GM23338 (cell line): ENCODE measurements at regions not wholly inside any gene's neighbourhood (a gene's known extent, or its start where the extent isn't known, plus 50 kb on each side); places are given as distances from the start of the nearest gene placed in this dataset.

Source experiments
- CREB1 ChIP-seq: fragments of 250-450 bp; sonication (Bioruptor Pico); IDR thresholded peaks from 2 replicates; pipeline ENCODE4 v1.5.0; 2020; ENCODE audit warnings: low read depth, mild to moderate bottlenecking, moderate library complexity
- CTCF ChIP-seq, 2 experiments: fragments of 200-600 bp in 1 of 2; sonication (generic) in 1 of 2; conservative IDR thresholded peaks; 2 replicates each; pipeline versions ENCODE4 v1.5.1 to v1.6.1; 2016 to 2017; ENCODE audit warnings: antibody characterized with exemption in 2 of 2, low read depth in 2 of 2, mild to moderate bottlenecking in 2 of 2, moderate library complexity in 1 of 2
- ETS1 ChIP-seq: IDR thresholded peaks from 2 replicates; pipeline ENCODE4 v1.6.1; 2016; ENCODE audit warnings: antibody characterized with exemption
- EZH2 ChIP-seq: fragments of 200-600 bp; sonication (generic); IDR thresholded peaks from one replicate; pipeline ENCODE4 v1.8.0; 2017; ENCODE audit warnings: antibody characterized with exemption, mild to moderate bottlenecking, low read depth; ENCODE audit not compliant: unreplicated experiment
- EZH2phosphoT487 ChIP-seq: fragments of 200-600 bp; sonication (generic); IDR thresholded peaks from one replicate; pipeline ENCODE4 v1.8.1; 2018; ENCODE audit warnings: antibody characterized with exemption; ENCODE audit not compliant: unreplicated experiment
- JUNB ChIP-seq: IDR thresholded peaks from one replicate; pipeline ENCODE4 v1.6.1; 2016; ENCODE audit warnings: antibody characterized with exemption; ENCODE audit not compliant: unreplicated experiment
- NANOG ChIP-seq: IDR thresholded peaks from 2 replicates; pipeline ENCODE4 v1.6.1; 2016; ENCODE audit warnings: antibody characterized with exemption, borderline replicate concordance
- POLR2AphosphoS5 ChIP-seq: IDR thresholded peaks from 2 replicates; pipeline ENCODE4 v1.6.1; 2016; ENCODE audit warnings: antibody characterized with exemption, low read depth
- REST ChIP-seq: IDR thresholded peaks from one replicate; pipeline ENCODE4 v1.6.1; 2018; ENCODE audit warnings: antibody characterized with exemption; ENCODE audit not compliant: unreplicated experiment
- STAT1 ChIP-seq: IDR thresholded peaks from one replicate; pipeline ENCODE4 v1.6.1; 2016; ENCODE audit warnings: antibody characterized with exemption; ENCODE audit not compliant: unreplicated experiment
- ZNF114 ChIP-seq: fragments of 250-450 bp; sonication (Bioruptor Pico); IDR thresholded peaks from 2 replicates; pipeline ENCODE4 v1.5.0; 2020; ENCODE audit warnings: mild to moderate bottlenecking, moderate library complexity
- ZNF331 ChIP-seq: fragments of 250-450 bp; sonication (Bioruptor Pico); IDR thresholded peaks from 2 replicates; pipeline ENCODE4 v1.5.0; 2020; ENCODE audit warnings: low read depth, mild to moderate bottlenecking, moderate library complexity
- ZNF462 ChIP-seq: fragments of 250-450 bp; sonication (Bioruptor Pico); IDR thresholded peaks from 2 replicates; pipeline ENCODE4 v1.5.0; 2020; ENCODE audit warnings: mild to moderate bottlenecking, moderate library complexity

GRCh38 chr6:104214901-104215300 lies 644.8 kb downstream of the HACE1 start:
- TF ChIP-seq CTCF (conservative IDR thresholded peaks at IDR 0.05; ENCODE audit: low read depth in 2 of 2), result no peak
- no peak for TF ChIP-seq ETS1
- no peak for TF ChIP-seq EZH2phosphoT487
- TF ChIP-seq EZH2, result no peak
- no peak for TF ChIP-seq CREB1
- TF ChIP-seq POLR2AphosphoS5, result no peak
- TF ChIP-seq REST, result no peak
- TF ChIP-seq JUNB, result no peak
- TF ChIP-seq NANOG, result no peak
- TF ChIP-seq ZNF331 (CRISPR knock-in tag), result no peak
- no peak for TF ChIP-seq STAT1
- no peak for TF ChIP-seq ZNF462
- no peak for TF ChIP-seq ZNF114 (CRISPR knock-in tag)
